ENCODE measurements at regions not wholly inside any gene's neighbourhood (a gene's known extent, or its start where the extent isn't known, plus 50 kb on each side); places are given as distances from the start of the nearest gene placed in this dataset.

- TF ChIP-seq, protein P1, sequence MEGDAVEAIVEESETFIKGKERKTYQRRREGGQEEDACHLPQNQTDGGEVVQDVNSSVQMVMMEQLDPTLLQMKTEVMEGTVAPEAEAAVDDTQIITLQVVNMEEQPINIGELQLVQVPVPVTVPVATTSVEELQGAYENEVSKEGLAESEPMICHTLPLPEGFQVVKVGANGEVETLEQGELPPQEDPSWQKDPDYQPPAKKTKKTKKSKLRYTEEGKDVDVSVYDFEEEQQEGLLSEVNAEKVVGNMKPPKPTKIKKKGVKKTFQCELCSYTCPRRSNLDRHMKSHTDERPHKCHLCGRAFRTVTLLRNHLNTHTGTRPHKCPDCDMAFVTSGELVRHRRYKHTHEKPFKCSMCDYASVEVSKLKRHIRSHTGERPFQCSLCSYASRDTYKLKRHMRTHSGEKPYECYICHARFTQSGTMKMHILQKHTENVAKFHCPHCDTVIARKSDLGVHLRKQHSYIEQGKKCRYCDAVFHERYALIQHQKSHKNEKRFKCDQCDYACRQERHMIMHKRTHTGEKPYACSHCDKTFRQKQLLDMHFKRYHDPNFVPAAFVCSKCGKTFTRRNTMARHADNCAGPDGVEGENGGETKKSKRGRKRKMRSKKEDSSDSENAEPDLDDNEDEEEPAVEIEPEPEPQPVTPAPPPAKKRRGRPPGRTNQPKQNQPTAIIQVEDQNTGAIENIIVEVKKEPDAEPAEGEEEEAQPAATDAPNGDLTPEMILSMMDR (IDR thresholded peaks at IDR 0.05): no peak
- no peak for TF ChIP-seq EZH2 (IDR thresholded peaks at IDR 0.05)
- TF ChIP-seq EZH2phosphoT487 (IDR thresholded peaks at IDR 0.05): no peak
These were observed 121.5 kb downstream of the CHRM3 start for GRCh38 chr1:239507826-239508225.
